Right ventricle myocardium inferior (tissue), 1 donor: ENCODE measurements at regions not wholly inside any gene's neighbourhood (a gene's known extent, or its start where the extent isn't known, plus 50 kb on each side); places are given as distances from the start of the nearest gene placed in this dataset.

Experiments used
- ATAC-seq: fragments of 200-7000 bp; cut with Tn5 transposase; one replicate; pipeline ENCODE4 v1.9.1; 2020; ENCODE audit warnings: mild to moderate bottlenecking, moderate library complexity
- DNase-seq: peaks from one replicate; pipeline ENCODE4 v3.0.0; 2021; ENCODE audit errors: missing footprints
- intact Hi-C: fragments of 100-400 bp; cut with DNase I; formaldehyde crosslinking; loops from one replicate; pipeline ENCODE4 v1.11.0; 2022
- donor health status: DM: no; HTN: yes; CAD: no; lungs with severe emphysema.

DNA sequence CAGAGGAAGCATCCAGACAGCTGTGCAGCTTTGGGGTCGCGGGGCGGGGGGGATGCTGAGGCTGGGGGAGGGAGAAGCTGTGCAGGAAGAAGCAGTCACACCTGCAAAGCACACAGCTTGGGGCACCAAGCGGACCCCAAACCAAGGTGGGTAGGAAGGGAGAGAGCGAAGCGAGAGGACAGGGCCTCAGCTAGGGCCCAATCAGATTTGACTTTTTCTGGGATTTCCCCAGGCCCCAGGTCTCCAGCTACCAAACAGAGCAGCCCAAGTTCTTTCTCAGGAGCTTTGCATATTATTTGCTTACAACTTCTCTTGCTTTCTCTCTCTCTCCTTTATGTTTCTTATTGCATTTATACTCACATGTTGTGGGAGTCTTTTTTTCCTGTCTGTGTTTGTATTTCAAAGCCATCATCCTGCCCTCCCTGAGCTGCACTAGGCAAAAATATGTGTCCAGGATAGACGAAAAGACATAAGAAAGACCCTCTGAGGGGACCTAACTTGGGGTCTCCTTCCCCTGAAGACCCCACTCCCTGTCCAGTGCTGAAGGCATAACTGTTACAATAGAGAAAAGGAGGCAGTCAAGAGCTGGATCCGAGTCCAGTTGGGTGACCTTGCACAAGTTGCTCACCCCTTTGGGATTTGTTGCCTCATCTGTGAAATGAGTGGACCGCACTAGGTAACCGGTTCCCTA lies 50.6 kb upstream of the SMNDC1 start:
- ATAC-seq, result no peak
- intact Hi-C loops, result loop anchor here (2.0 kb wide), 1 partner anchor 146 kb away; no protein-coding TSS in a partner anchor

DNA sequence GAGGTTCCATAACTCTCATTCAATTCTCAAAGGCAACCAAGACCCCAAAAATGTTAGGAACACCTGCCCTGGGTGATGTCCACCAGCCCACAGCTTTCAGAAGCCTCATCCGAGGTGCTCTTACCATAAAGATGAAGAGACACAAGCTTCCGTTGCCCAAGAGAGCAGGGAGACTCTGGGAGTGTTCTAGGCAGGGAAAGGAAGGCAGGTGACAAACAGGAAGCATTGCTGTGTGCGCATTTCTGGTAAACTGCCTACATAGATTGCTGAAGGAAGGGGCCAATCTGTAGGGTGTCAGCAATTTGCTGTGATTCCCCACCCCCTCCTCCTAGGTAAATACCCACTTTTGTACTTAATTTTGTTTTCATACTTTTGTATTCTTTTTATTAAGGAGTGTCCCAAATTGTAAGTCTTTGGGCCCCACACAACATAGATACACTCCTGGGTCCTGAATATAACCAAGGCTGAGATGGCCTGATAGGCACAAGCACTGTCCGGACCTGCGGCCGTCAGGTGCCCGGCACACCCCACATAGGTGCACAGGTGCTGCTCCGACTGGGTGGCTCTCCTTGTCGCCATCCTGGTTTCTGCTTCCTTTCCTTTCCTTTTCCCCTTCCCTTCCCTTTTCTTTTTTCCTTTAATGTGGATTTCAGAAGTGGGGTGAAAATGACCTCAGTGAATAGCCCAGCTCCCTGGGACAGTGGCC lies 51.4 kb upstream of the SMNDC1 start:
- ATAC-seq (no peak), DNase-seq (no peak)
- intact Hi-C loops, result loop anchor here (2.0 kb wide), 1 partner anchor 145 kb away; no protein-coding TSS in a partner anchor

More for the DNA sequence above, 50.6 kb upstream of the SMNDC1 start:
- DNase-seq, result no peak

DNA sequence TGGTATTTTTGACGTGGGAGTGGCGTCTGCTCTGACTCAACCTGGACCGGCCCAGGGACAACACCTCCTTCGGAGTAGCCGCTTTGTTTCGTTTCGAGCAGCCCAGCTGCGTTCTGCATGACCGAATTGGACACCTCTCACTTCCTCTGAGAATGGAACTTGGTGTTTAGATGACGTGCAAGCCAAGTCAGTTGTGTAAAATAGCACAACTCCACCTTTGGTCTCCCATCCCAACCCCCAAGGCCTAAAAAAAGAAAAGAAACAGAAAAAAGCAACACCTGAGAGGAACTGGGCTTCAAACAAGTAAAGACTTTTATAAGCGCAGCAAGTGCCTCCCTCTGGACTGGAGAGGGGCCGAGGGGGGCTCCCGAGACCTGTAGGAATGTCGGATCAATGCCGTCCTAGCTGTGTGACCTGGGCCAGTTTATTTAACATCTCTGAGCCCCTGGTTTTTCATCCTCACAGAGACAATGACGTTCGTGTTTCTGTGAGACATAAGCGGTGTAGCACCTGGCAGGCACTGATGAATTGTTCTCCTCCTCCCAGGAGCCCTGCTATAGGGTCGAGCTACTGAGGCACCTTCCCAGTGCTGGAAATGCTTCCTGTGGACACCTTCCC lies 52.0 kb upstream of the SMNDC1 start:
- DNase-seq, result no peak
- intact Hi-C loops, result no loop called here
- no peak for ATAC-seq

DNA sequence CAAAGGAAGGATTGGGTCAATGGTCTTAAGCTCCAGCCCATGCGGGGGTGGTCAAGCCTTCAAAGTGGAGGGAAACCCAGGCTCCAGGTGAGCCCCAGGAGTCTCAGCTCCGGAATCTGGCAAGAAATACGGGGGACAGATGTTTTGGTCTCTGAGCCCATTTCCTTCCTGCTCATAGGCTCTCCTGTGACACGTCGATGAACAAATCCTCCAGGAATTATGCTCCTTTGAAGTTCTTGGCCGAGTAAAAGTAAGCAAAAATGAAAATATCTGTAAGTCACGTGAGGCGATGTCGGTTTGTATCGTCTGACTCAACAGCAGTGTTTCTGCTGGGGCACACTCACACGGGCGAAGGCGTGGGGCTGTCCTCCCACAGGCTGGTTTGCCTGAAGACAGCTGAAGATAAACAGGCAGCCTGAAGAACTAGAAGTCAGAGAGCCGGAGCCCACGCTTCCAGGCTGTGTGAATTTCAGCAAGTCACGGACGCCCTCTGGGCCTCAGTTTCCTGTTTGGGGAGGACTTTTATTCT lies 52.6 kb upstream of the SMNDC1 start:
- ATAC-seq (no peak), DNase-seq (no peak)

DNA sequence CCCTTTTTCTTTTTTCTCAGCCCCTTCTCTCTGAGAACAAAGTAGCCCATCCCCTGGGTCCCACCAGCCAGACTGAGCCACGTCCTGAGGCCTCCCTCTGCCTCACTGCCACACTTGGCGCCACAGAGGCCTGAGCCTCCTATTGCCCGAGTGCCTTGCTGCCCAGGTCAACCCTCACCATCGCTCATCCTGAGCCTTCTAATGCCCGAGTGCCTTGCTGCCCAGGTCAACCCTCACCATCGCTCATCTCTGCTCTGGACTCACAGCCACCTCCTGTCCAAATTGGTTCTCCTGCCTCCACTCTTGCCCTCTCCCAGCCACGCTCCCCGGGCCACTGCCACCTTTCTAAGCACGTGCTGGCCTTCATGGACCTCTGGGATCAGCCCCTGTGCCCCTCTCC lies 53.2 kb upstream of the SMNDC1 start:
- intact Hi-C loops, result no loop called here
- ATAC-seq, result no peak
- no peak for DNase-seq

More for the DNA sequence above, 52.6 kb upstream of the SMNDC1 start:
- intact Hi-C loops, result no loop called here

DNA sequence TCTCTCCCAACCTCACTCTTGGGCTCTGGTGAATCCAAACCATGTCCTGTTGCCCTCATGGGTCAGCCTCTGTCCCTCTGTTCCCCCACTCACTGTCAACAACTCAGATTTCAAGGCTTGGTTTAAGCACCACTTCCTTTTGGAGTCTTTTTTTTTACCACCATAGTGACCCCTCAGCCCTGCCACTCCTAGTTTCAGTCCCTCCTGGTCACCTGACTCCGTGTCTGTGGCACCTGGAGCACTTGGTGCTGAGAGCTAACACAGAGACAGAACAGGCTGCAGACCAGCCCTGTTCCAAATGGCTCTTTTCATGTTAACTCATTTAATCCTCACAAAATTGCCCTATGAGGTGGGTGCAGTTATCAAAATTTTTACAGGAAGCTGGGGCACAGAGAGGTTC lies 53.6 kb upstream of the SMNDC1 start:
- intact Hi-C loops, result no loop called here
- no peak for DNase-seq
- no peak for ATAC-seq

- intact Hi-C loops, result no loop called here
- ATAC-seq (peak; percentile 29), DNase-seq (no peak)
Observed at GRCh38 chr10:110358869-110359629, 54.3 kb upstream of the SMNDC1 start.

- DNase-seq (no peak), ATAC-seq (no peak)
- intact Hi-C loops, result no loop called here
Observed at GRCh38 chr10:110360857-110361474, 56.2 kb upstream of the SMNDC1 start.

GRCh38 chr10:110361800-110362456 lies 57.2 kb upstream of the SMNDC1 start:
- intact Hi-C loops, result no loop called here
- ATAC-seq (no peak), DNase-seq (no peak)

DNA sequence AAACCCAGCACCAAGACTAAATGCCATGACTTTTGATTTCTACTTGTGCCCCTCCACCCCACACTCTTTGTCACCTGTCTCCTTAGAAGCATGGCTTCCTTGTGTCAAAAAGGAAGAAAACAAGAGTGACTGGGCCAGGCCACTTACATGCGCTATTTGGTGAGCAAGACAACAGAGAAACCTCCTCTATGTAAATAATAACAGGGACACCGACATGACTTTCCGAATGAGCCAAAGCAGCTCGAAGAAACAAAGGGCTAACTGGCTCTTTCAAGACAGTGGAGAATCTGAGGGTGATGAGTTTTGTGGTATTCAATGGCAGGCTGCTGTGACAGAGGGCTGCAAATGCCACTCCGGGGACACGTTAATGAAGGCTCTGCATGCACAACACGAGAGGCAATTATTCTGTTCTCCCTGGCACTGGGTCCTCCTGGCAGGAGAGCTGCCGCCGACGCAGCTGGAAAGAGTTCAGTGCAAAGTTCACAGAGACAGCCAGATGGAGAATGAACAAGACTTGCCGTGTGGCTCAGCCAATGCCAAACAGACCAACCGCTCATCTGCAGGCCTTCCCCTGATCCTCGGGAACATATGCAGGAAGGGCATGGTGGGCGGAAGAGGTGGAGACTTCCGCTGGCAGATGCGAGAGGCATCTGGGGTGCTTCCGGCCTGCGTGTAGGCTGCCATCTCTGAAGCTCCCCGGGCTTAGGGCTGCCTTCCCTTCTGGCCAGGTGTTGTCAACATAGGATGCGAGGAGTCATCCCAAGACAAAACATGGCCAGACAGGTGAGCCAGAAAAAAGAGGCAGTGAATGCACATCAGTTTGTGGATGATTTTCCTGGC lies 59.1 kb upstream of the SMNDC1 start:
- no peak for DNase-seq
- ATAC-seq, result peak; percentile 41
- intact Hi-C loops, result no loop called here

DNA sequence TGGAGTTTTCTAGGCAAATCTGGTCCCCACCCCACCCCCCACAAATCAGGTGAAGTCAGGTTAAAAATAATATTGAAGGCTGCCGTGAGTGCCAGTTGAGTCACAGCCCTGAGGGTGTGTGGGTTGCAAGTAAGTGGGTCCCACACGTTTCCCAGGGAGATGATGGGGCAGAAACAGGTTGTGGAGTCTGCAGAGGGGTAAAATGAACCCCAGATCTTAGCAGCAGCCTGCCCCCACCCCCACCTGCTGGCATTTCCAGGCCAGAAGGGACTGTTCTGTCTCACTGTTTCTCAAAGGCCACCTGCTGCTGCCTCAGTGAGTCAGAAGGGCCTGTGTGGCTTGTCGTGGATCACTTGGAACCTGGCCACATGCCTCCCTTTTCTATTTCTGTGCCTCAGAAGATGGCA lies 59.8 kb upstream of the SMNDC1 start:
- DNase-seq (no peak), ATAC-seq (no peak)
- intact Hi-C loops, result no loop called here

GRCh38 chr10:110365356-110366143 lies 60.8 kb upstream of the SMNDC1 start:
- ATAC-seq, result no peak
- intact Hi-C loops, result no loop called here
- no peak for DNase-seq

- DNase-seq, result no peak
- ATAC-seq, result no peak
- intact Hi-C loops, result no loop called here
Observed at GRCh38 chr10:110366635-110367034, 61.9 kb upstream of the SMNDC1 start.

GRCh38 chr10:110368002-110368401 lies 63.3 kb upstream of the SMNDC1 start:
- no peak for DNase-seq
- no peak for ATAC-seq
- intact Hi-C loops, result no loop called here

- ATAC-seq (no peak), DNase-seq (no peak)
- intact Hi-C loops, result no loop called here
Observed at GRCh38 chr10:110368556-110368955, 63.8 kb upstream of the SMNDC1 start.

GRCh38 chr10:110370006-110370405 lies 65.3 kb upstream of the SMNDC1 start:
- DNase-seq, result no peak
- intact Hi-C loops, result no loop called here
- no peak for ATAC-seq

GRCh38 chr10:110372656-110373055 lies 67.9 kb upstream of the SMNDC1 start:
- intact Hi-C loops, result no loop called here
- no peak for ATAC-seq

More at GRCh38 chr10:110372656-110373055, 67.9 kb upstream of the SMNDC1 start:
- no peak for DNase-seq
